ENCODE measurements at regions not wholly inside any gene's neighbourhood (a gene's known extent, or its start where the extent isn't known, plus 50 kb on each side); places are given as distances from the start of the nearest gene placed in this dataset.

DNA sequence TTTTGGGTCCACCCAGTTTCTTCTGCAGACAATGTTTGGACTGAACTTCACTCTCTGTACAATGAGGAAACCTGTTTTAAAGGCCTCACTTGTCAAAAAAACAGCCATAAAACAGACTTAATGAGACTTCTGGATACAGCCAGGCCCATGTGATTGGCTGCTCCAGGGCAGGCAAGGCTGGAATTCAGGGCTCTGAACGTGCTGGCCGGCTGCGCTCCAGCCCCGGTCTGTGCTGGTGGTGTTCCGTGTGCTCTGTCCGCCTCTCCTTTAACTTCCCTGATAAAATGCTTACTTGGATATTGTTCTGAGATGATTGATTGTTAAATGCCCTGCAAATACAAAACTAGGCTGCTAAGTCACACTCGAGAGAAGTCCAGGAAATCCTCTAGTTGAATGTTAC is 131.2 kb upstream of the KLF4 start:
- DNase-seq = no peak

DNA sequence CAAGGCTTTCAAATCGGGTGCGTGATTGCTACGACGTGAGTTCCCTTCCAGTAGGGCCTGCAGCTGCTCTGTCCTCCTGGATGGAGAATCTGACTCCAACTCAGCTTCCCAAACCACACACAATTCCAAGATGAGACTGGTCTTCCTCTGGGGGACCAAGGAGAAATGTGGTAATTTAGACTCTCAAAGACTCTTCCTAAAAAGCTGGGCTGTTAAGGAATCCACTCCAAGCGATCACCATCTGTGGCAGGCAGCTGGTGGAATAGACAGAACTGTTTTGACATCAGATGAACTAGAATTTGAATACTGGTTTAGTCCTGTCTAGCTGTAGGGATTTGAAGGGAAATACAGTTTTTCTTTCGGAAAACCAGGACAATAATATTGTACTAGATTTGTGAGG is 130.7 kb upstream of the KLF4 start:
- no peak for DNase-seq

DNA sequence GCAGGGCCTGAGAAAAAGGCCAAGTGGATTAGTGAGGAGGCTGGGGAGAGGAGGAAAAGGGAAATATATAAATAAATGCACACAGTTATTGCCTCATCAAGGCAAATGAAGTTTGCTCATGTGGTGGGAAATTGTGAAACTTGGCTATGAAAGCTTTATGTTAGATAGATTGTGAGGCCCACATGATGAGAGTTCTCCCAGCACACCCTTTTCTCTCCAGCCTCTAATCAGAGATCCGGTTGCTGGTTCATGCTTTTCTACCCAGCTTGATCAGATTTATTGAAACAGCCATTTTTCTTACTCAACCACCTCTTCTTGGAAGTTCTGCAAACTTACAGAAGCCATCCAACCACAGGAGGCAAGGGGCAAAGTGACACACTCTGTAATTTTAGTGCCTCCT is 125.8 kb upstream of the KLF4 start:
- no peak for DNase-seq

DNA sequence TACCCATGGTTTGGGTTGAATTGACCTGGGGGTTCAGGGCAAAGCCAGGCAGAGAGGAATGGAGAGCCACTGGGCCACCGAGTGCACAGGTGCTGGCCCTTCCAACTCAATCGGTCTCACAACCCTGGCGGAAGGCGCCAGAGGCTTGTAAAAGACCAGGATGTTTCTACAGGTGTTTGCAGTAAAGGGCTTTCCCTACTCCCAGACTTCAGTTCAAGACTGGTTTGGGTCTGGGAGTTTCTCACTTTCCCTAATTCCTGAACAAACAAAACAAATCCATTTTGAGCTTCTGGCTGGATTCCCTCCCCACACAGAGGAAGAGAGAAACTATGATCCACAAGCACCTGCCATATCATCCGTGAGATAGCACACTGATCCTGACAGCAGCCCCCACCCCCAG is 125.2 kb upstream of the KLF4 start:
- no peak for DNase-seq

DNA sequence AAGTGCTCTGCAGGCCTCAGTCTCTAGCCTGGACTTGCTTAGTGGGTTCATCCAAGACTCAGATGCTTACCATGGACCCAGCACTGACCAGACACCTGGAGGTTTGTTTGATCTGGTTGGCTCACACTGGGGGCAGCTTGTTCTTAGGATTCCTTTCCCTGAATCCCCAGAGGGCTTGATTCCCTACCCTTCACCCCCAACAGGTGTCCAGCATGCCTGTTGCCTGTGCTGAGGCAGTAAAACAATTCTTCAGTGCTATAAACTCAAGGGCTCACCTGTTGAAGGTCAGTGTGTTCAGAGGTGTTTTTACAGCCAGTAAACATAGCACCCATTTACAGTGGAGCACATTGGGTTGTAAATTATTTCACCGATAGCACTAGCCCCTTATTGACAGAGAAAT is 123.8 kb upstream of the KLF4 start:
- DNase-seq = no peak

DNA sequence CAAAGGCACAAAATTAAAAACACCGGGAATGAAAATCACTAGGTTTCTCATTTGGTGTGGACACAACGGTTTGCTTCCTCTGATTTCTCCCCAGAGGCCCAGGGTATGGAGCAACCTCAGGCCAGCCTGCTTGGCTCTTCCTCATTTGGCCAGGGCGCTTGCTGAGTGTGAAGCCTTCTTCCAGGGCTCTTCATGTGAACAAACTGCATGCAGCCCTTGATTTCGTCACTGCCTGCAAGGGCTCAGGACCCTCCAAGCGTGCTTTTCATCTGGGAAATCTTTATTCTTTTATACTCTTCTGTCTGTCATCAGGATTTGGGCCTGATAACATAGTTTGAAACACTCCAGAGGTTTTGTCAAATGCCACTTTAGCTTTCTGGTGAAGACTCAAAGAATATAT is 122.6 kb upstream of the KLF4 start:
- no peak for DNase-seq

DNA sequence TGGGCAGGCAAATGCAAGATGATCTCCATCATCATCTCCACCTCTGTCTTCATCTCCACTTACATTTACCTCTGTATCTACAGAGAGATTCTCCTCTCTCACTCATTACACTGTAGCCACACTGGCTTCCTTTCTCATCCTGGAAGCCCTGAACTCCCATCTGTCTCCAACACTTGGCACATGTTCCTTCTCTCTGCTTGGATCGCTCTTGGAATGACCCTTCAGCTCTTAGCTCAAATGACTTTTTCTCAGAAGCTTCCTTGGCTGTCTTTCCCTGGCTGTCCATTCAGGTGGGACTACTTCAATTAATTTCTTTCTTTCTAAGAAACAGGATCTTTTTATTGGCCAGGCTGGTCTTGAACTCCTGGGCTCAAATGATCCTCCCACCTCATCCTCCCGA is 120.0 kb upstream of the KLF4 start:
- DNase-seq = no peak

DNA sequence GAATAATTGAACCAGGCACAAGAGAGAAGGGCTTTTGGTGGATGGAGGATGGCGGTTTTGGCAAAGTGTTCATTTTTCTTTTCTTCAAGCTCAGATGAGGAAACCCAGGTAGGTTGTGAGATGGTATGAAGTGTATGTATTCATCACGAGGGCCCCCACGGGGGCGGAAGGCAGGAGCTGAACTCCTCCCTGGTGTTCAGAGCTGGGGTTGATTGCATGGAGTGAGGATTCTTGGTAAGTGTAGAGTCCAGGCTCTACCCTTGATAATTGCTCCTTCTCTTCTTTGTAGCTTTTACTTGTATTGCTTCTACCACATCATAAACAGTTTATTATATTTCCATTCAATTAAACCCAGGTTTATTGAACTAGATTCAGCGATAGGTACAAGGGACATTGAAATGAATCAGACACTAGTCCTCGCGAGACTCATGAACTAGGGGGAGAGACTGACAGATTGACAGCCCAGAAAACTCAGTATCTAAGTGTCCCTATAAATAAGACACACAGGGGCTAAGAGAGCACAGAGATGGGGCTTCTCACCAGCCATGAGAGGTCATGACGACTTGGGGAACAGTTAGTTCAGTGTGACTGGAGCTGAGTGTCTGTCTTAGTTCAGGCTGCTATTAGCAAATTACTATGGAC is 116.7 kb upstream of the KLF4 start:
- no peak for DNase-seq

DNA sequence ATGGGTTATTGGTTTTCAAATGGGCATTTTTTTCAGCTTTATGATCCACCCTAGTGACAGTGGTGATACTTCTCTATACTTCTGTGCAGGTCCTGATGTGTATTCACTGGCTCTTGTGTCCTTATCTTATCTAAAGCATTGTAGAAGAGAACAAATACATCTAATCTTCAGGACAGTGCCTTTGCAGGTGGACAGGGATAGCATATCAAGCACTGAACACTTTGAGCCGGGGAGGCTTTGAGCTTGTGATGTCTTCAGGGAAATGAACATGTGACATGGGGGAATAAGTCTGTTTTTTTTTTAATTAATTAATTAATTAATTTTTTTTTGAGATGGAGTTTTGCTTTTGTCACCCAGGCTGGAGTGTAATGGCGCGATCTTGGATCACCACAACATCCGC is 115.5 kb upstream of the KLF4 start:
- DNase-seq = no peak

DNA sequence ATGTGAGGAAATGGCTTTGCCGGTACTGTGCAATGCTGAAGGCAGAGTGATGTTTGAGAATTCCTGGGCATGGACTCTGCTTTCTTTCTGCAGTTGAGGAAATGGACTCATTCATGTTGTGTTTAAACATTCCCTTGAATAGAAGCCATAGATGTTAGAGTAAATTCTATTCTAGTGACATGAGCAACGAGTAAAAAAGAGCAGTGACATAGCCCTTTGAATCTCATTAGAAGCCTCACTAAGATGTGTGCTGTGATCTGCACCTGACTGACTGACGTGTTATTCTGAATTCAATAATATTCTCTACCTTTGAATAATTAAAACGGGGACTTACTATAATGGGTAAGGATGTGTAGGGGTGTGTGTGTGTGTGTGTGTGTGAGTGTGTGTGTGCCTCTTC is 113.7 kb upstream of the KLF4 start:
- DNase-seq = no peak

DNA sequence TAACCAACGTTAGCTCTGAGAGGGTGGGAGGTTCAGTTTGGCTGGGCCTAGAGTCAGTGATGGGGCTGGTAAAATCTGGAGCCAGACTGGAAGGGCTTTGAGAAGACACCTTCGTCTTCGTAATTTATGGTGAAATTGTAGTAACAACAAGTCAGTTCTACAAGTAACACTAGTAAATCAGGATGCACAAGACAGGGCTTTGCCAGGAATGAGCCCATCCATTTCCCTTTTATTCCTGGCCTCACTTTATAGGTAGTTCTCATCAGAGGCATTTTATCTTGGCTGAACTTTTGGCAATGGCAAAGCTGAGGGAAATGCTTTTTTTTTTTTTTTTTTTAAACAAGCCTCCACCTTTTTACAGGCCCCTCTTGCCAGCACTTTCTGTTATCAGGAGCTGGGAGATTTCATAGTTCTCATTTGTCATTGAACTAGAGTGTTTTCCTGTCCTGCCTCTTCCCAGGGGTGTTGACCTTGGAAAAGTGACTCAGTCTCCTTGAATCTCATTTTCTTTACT is 110.5 kb upstream of the KLF4 start:
- DNase-seq = no peak

DNA sequence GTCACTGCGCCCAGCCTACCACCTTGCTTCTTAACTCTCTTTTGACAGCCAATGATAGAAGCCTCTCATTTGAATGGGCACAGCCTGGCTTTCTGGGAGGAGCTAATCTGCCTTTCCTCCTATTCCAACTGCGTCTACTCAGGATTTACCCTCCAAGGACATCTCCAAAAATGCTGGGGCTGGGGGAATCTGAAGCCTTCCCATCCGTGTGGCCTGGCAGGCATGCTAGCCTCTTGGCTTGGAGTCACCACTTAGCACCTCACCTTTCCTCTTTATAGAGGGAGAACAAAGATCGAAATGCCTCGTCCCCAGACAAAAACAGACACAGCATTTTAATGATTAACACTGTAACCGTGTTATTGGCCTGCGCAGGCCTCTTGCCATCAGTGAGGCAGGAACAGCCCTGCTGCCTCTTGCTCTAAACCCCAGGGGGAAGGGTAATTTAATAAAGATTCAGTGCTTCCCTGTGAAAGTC is 108.2 kb upstream of the KLF4 start:
- DNase-seq = no peak

DNA sequence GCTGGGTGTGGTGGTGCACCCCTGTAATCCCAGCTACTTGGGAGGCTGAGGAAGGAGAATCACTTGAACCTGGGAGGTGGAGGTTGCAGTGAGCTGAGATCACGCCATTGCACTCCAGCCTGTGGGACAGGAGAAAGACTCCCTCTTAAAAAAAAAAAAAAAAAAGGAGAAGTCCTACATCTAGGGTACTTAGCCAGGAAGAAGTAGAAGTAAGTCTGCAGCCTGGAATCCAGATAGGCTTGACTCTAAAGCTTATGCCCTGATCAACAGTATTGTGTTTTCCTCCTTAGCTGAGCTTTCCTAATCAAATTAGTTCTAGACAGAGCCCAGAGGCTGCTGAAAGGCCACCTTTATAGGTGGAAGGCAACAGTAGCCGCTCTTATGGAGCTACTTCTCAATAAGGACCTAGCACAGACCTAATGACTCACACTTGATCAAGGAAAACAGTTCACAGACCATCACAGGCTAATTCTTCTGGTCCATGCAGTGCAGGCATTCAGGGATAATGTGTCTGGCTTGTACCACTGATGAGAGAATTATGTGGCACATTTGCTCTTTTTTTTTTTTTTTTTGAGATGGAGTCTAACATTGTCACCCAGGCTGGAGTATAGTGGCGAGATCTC is 105.5 kb upstream of the KLF4 start:
- DNase-seq = no peak

DNA sequence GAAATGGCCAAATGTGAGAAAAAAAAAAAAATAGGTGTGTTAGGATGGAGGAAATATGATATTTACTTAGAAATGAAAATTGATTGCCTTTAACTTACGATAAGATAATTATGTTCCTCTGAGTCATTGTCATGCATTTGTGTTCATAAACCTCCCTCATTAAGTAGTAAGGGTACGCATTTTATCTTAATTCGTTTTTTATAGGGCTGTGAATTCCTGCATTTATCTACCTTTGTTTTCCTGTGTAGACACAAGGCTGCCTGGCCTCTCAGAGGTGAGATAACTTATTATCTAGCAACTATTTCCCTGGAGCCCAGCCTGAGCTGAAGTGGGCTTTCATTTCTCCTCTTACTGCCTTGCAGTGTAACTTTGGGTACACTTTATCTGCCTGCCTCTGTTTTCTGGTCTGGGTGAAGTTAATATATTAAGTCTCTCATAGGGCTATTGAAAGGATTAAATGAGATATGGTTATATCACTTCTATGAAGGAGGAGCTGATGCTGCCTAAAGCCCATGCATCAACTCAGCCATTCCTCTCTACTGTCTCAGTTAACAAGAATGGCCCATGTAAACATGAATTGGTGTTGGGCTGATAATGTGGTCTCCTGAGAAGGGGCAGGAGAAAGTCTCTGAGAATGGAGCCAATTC is 103.8 kb upstream of the KLF4 start:
- no peak for DNase-seq

DNA sequence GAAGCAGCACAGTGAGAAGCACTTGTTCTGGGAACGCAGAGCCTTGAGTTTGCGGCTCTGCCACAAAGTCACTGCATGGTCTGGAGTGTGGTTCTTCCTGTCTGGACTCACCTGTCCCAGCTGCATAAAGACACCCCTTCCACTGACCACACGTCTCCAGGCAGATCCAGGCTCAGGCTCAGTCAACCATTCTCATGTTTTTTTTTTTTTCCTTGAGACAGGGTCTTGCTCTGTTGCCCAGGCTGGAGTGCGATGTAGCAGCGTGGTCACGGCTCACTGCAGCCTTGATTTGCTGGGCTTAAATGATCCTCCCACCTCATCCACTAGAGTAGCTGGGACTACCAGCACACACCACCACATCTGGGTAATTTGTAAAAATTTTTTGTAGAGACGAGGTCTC is 102.9 kb upstream of the KLF4 start:
- no peak for DNase-seq

DNA sequence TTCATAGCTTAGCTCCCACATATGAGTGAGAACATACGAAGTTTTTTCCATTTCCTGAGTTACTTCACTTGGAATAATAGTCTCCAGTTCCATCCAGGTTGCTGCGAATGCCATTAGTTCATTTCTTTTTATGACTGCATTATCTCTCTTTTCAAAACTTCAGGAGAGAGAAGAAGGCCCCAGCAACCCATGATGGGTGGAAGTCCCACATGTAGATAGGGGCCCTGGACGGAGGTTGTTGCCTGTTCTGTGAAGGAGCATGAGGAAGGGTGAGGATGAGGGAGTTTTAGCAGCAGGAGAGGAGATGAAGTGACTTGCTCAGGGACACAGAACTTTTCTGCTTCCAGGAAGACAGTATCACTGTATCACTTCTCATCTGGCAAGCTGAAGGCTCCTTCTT is 102.2 kb upstream of the KLF4 start:
- DNase-seq = no peak

DNA sequence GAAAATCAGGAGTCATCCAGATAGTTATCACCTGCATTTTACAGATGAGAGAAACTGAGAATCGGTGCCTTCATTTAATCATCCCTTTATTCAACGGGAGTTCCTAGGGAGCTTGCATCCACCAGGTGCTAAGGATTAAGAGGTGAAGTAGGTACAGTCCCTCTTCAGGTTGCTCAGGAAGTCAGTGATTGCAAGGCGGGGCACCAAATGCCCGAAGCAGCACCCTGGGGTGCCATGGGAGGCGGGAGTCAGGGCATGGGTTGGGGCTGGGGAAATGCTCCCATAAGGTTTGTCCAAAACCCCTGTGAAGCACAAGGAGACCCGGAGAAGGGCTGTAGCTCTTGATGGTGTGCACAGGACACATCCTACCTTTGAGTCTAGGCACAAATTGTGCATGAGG is 98.8 kb upstream of the KLF4 start:
- no peak for DNase-seq

DNA sequence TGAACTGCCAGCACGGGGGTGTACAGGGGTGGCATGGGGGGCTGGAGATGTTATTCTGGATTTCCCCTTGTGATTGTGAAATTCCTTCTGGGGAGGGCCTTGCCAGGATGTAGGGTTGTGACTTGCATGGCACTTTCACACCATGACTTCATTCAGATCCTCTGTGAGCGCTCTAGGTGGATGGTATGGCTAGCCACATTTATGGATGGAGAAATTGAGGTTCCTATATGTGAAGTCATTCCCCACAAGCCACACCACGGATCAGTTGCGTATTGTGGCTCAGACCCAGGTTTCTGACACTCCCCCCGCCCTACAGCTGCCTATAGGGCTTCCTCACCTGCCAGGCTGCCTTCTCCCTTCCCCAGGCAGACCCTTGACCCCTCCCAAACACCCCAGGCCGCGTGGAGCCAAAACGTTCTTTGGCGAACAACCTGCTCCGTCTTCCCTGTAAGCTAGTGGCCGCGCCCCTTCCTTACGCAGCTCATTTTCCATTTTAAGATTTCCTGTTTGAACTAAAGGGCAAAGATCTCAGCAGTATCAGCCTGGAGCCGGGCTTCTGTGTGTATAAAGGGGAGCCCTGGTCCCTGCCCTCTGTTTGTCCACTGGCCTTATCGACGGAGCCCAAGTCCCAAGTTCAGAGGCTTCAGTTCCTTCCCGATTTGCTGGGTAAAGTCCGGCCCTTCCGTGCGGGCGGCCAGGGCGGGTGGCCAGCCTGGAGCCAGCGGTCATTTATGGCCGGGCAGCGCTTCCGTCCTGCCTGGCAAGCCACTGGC is 97.8 kb upstream of the KLF4 start:
- DNase-seq = no peak

DNA sequence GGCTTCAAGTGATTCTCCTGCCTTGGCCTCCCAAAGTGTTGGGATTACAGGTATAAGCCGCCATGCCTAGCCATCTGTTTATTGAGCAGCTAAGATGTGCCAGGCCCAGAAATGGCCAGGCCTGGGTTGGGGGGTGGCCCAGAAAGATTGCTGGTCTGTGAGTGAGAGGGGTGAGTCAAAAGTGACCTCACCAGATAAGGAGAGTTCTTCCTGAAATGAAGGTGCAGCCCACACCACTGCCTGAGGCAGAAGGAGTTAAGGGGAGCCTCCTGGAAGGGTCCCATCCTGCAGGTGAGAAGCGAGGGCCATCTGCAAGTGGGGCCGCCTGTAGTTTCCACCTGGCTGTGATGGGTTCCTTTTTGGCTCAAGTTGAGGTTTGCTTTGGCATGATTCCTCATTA is 96.9 kb upstream of the KLF4 start:
- DNase-seq = no peak

DNA sequence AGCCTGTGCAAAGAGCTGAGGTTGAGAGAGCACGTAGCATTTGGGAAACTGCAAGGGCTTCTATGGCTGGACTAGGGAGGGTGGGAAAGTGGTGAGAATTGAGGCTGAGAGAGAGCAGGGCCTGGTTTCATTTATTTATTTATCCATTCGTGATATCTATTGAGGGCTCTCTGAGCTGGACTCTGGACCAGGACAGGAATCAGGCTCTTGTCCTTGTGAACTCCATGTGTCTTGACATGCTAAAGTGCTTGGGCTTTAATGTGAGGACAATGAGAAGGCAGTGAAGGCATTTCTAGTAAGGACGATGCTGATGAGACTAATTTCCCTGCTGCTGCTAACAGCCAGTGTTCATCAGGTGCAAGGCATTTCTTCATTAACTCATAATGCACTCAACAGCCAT is 95.9 kb upstream of the KLF4 start:
- DNase-seq = no peak

DNA sequence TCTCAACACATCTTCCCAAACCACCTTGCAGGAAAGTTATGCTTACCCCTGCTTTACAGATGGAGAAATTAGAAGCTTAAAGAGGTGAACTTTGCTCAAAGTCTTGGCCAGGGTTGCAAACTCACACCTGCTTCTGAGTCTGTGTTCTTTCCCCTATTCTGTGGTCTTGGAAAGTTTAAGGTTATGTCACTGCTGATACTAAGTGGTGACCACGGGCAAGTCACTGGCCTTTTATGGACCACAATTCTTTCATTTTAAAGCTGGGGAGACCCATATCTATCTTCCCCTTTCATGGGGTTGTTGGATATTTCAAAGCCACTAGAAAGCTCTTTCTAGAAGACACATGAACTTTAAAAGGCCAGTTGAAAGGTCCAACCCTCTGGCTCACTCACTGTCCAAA is 95.4 kb upstream of the KLF4 start:
- no peak for DNase-seq

DNA sequence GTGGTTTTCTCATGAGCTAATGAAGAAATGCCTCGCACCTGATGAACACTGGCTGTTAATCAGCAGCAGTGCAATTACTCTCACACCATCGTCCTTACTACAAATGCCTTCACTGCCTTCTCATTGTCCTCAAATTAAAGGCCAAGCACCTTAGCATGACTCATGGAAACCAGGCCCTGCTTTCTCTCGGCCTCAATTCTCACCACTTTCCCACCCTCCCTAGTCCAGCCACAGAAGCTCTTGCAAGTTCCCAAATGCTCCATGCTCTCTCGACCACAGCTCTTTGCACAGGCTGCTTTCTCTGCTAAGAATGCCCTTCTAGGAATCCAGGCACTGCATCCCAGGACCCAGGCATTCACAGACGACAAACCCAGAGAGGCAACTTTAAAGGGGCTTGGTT is 94.6 kb upstream of the KLF4 start:
- DNase-seq = no peak

DNA sequence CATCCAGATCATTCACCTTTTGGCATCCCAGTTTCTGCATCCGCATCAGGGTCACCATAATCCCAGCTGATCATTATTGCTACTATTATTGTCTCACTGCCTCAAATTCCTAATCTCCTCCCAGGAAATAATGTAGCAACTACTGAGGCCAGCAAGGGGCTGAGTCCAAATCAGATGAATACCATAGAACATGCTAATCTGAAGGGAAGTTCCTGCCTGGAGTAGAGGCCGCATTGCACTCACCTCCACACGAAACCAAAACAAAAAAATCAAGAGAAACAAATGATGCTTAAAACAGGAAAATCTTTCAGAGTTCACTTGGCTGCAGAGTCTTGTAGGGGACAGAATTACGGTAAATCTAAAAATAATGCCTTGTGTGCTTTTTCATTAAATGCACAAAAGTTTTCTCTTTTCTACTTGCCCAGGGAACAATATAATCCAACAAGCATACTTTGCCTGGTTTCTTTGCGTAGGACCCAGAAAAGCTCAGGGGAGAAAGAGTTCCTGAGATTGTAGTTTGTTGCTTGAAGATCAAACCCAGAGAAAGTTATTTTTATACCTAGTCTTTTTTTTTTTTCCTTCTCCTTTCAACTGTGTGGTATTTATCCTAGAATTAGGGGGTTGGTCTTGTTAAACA is 87.7 kb upstream of the KLF4 start:
- DNase-seq = no peak

Data from fibroblast of skin of right biceps (primary cell).